Fibroblast of pulmonary artery (primary cell): ENCODE measurements at regions not wholly inside any gene's neighbourhood (a gene's known extent, or its start where the extent isn't known, plus 50 kb on each side); places are given as distances from the start of the nearest gene placed in this dataset.

ENCODE experiments used
- DNase-seq: peaks from one replicate; pipeline ENCODE4 v3.0.0-alpha.2; 2010; ENCODE audit warnings: low read depth
- H3K4me3 ChIP-seq: replicated peaks from 2 replicates; pipeline ENCODE4 v1.5.1; 2011; ENCODE audit warnings: low read depth, mild to moderate bottlenecking, control low read depth, low read length, moderate library complexity
- CTCF ChIP-seq: IDR thresholded peaks from 2 replicates; pipeline ENCODE4 v1.5.1; 2011; ENCODE audit warnings: mild to moderate bottlenecking, control low read depth, low read length, inconsistent platforms; ENCODE audit errors: missing control alignments

- TF ChIP-seq CTCF = no peak
- DNase-seq = no peak
- H3K4me3 ChIP-seq = no peak overlapping the region
These were observed 54.4 kb downstream of the ZNF503 start for GRCh38 chr10:75347186-75347585.

GRCh38 chr10:75345738-75346137, 55.8 kb downstream of the ZNF503 start:
- H3K4me3 ChIP-seq = no peak overlapping the region
- TF ChIP-seq CTCF = no peak

GRCh38 chr10:75344170-75344569, 57.4 kb downstream of the ZNF503 start:
- DNase-seq = no peak
- no peak for TF ChIP-seq CTCF
- H3K4me3 ChIP-seq = no peak overlapping the region

More at GRCh38 chr10:75345738-75346137, 55.8 kb downstream of the ZNF503 start:
- no peak for DNase-seq

- DNase-seq = no peak
- no peak for TF ChIP-seq CTCF
These were observed 59.2 kb downstream of the ZNF503 start for GRCh38 chr10:75342397-75342796.

GRCh38 chr10:75335983-75336382, 65.6 kb downstream of the ZNF503 start:
- H3K4me3 ChIP-seq = no peak overlapping the region
- TF ChIP-seq CTCF = no peak
- DNase-seq = no peak

More at GRCh38 chr10:75342397-75342796, 59.2 kb downstream of the ZNF503 start:
- H3K4me3 ChIP-seq = no peak overlapping the region

GRCh38 chr10:75335191-75335590, 66.4 kb downstream of the ZNF503 start:
- no peak for TF ChIP-seq CTCF
- no peak for DNase-seq
- H3K4me3 ChIP-seq = no peak overlapping the region

GRCh38 chr10:75334720-75335119, 66.8 kb downstream of the ZNF503 start:
- no peak overlapping the region for H3K4me3 ChIP-seq
- DNase-seq = no peak

More at GRCh38 chr10:75334720-75335119, 66.8 kb downstream of the ZNF503 start:
- TF ChIP-seq CTCF = no peak
